IPS-18a (cell line): ENCODE measurements at regions not wholly inside any gene's neighbourhood (a gene's known extent, or its start where the extent isn't known, plus 50 kb on each side); places are given as distances from the start of the nearest gene placed in this dataset.
"Not testable (repeated sequence)": the region's sequence is repeated elsewhere in the genome, so short reads cannot be mapped to it uniquely, and the experiment has no call there.

ENCODE experiments used
- H3K27ac ChIP-seq: one replicate; pipeline ENCODE4 v1.5.1; 2013; ENCODE audit warnings: low read length
- H3K27me3 ChIP-seq: one replicate; pipeline ENCODE4 v1.6.1; 2013; ENCODE audit warnings: mild to moderate bottlenecking, low read length; ENCODE audit not compliant: control insufficient read depth, insufficient read depth
- H3K36me3 ChIP-seq: one replicate; pipeline ENCODE4 v1.6.1; 2013; ENCODE audit warnings: low read depth, low read length; ENCODE audit not compliant: control insufficient read depth
- H3K4me1 ChIP-seq: one replicate; pipeline ENCODE4 v1.6.1; 2013; ENCODE audit warnings: low read depth, low read length; ENCODE audit not compliant: control insufficient read depth
- H3K4me3 ChIP-seq: one replicate; pipeline ENCODE4 v1.5.1; 2013; ENCODE audit warnings: low read length
- H3K9ac ChIP-seq: one replicate; pipeline ENCODE4 v1.6.1; 2013; ENCODE audit warnings: mild to moderate bottlenecking, low read length, moderate library complexity
- H3K9me3 ChIP-seq: one replicate; pipeline ENCODE4 v1.6.1; 2013; ENCODE audit warnings: low read depth, low read length; ENCODE audit not compliant: control insufficient read depth

- Histone ChIP-seq H3K9me3 (peaks cover 7% of the 10 kb centered on the region), H3K9ac (no peak overlapping the region), H3K27ac (no peak overlapping the region), H3K36me3 (no peaks in the 10 kb centered on the region), H3K4me1 (no peaks in the 10 kb centered on the region), H3K27me3 (no peaks in the 10 kb centered on the region), H3K4me3 (no peak overlapping the region)
These were observed 142.1 kb downstream of the C6orf118 start for GRCh38 chr6:165167311-165167710.

GRCh38 chr6:165163519-165163918 lies 145.9 kb downstream of the C6orf118 start:
- H3K36me3 ChIP-seq, result no peaks in the 10 kb centered on the region
- H3K4me1 ChIP-seq, result no peaks in the 10 kb centered on the region
- H3K27ac ChIP-seq, result no peak overlapping the region
- peaks cover 7% of the 10 kb centered on the region for H3K9me3 ChIP-seq
- no peak overlapping the region for H3K4me3 ChIP-seq
- no peaks in the 10 kb centered on the region for H3K27me3 ChIP-seq
- no peak overlapping the region for H3K9ac ChIP-seq

GRCh38 chr6:165159460-165159859 lies 149.9 kb downstream of the C6orf118 start:
- Histone ChIP-seq H3K9me3 (peaks cover 7% of the 10 kb centered on the region), H3K9ac (no peak overlapping the region)

GRCh38 chr6:165146456-165146855 lies 162.9 kb downstream of the C6orf118 start:
- Histone ChIP-seq H3K4me1 (no peaks in the 10 kb centered on the region), H3K36me3 (no peaks in the 10 kb centered on the region), H3K27me3 (no peaks in the 10 kb centered on the region), H3K27ac (no peak overlapping the region), H3K9me3 (no peaks in the 10 kb centered on the region), H3K4me3 (no peak overlapping the region), H3K9ac (no peak overlapping the region)

More at GRCh38 chr6:165159460-165159859, 149.9 kb downstream of the C6orf118 start:
- Histone ChIP-seq H3K4me3 (no peak overlapping the region), H3K27me3 (no peaks in the 10 kb centered on the region), H3K4me1 (no peaks in the 10 kb centered on the region), H3K36me3 (no peaks in the 10 kb centered on the region), H3K27ac (no peak overlapping the region)

- Histone ChIP-seq H3K27me3 (no peaks in the 10 kb centered on the region), H3K9ac (no peak overlapping the region), H3K4me1 (no peaks in the 10 kb centered on the region), H3K27ac (no peak overlapping the region), H3K4me3 (no peak overlapping the region), H3K9me3 (peaks cover 5% of the 10 kb centered on the region), H3K36me3 (no peaks in the 10 kb centered on the region)
These were observed 173.5 kb downstream of the C6orf118 start for GRCh38 chr6:165135889-165136288.

GRCh38 chr6:165129086-165129485 lies 180.3 kb downstream of the C6orf118 start:
- H3K36me3 ChIP-seq, result no peaks in the 10 kb centered on the region
- no peaks in the 10 kb centered on the region for H3K4me1 ChIP-seq
- no peak overlapping the region for H3K9ac ChIP-seq
- no peaks in the 10 kb centered on the region for H3K27me3 ChIP-seq
- H3K27ac ChIP-seq, result no peak overlapping the region
- no peaks in the 10 kb centered on the region for H3K9me3 ChIP-seq
- H3K4me3 ChIP-seq, result no peak overlapping the region

GRCh38 chr6:165127743-165128142 lies 181.7 kb downstream of the C6orf118 start:
- H3K4me3 ChIP-seq, H3K27me3 ChIP-seq, H3K4me1 ChIP-seq, H3K9me3 ChIP-seq, H3K36me3 ChIP-seq, H3K27ac ChIP-seq, H3K9ac ChIP-seq: not testable (repeated sequence)

GRCh38 chr6:165124681-165125080 lies 184.7 kb downstream of the C6orf118 start:
- H3K9me3 ChIP-seq, H3K4me3 ChIP-seq, H3K9ac ChIP-seq, H3K27ac ChIP-seq, H3K36me3 ChIP-seq, H3K27me3 ChIP-seq, H3K4me1 ChIP-seq: not testable (repeated sequence)

GRCh38 chr6:165119231-165120020 lies 190.0 kb downstream of the C6orf118 start:
- H3K9me3 ChIP-seq, result peaks cover 4% of the 10 kb centered on the region
- H3K9ac ChIP-seq, result no peak overlapping the region
- no peak overlapping the region for H3K4me3 ChIP-seq
- no peaks in the 10 kb centered on the region for H3K27me3 ChIP-seq
- H3K27ac ChIP-seq, result no peak overlapping the region
- peaks cover 12% of the 10 kb centered on the region for H3K4me1 ChIP-seq
- H3K36me3 ChIP-seq, result no peaks in the 10 kb centered on the region

- no peak overlapping the region for H3K4me3 ChIP-seq
- H3K9ac ChIP-seq, result no peak overlapping the region
- H3K36me3 ChIP-seq, result no peaks in the 10 kb centered on the region
- peaks cover 12% of the 10 kb centered on the region for H3K4me1 ChIP-seq
- H3K9me3 ChIP-seq, result peaks cover 8% of the 10 kb centered on the region
- no peak overlapping the region for H3K27ac ChIP-seq
- H3K27me3 ChIP-seq, result no peaks in the 10 kb centered on the region
These were observed 190.7 kb downstream of the C6orf118 start for GRCh38 chr6:165118736-165119135.

GRCh38 chr6:165117806-165118205 lies 191.6 kb downstream of the C6orf118 start:
- H3K9ac ChIP-seq, result no peak overlapping the region
- H3K4me1 ChIP-seq, result peaks cover 12% of the 10 kb centered on the region
- no peak overlapping the region for H3K4me3 ChIP-seq
- no peak overlapping the region for H3K27ac ChIP-seq
- peaks cover 8% of the 10 kb centered on the region for H3K9me3 ChIP-seq
- no peaks in the 10 kb centered on the region for H3K36me3 ChIP-seq
- H3K27me3 ChIP-seq, result no peaks in the 10 kb centered on the region

GRCh38 chr6:165117121-165117520 lies 192.3 kb downstream of the C6orf118 start:
- Histone ChIP-seq H3K9me3 (peaks cover 8% of the 10 kb centered on the region), H3K4me3 (no peak overlapping the region), H3K27me3 (no peaks in the 10 kb centered on the region), H3K9ac (no peak overlapping the region), H3K27ac (no peak overlapping the region), H3K36me3 (no peaks in the 10 kb centered on the region), H3K4me1 (peaks cover 12% of the 10 kb centered on the region)
